GM12878 (cell line): ENCODE measurements at regions not wholly inside any gene's neighbourhood (a gene's known extent, or its start where the extent isn't known, plus 50 kb on each side); places are given as distances from the start of the nearest gene placed in this dataset.

Experiments used
- ATAC-seq: fragments of 200-7000 bp; cut with Tn5 transposase; 3 replicates; pipeline ENCODE4 v1.9.1; 2020; ENCODE audit warnings: mild to moderate bottlenecking, moderate library complexity
- BruUV-seq: library from RNA; stranded (reverse); fragments of 400-500 nt; replicated peaks from 2 replicates; lab custom pipeline; 2021; lab: Mats Ljungman, UMichigan
- CTCF ChIA-PET: fragments of 300-600 bp; sonication (Branson Sonifier 250); formaldehyde crosslinking; extraction: SDS; loops from one replicate; lab custom pipeline; 2021; ENCODE audit warnings: inconsistent platforms; lab: Yijun Ruan, JAX
- POLR2A ChIA-PET: fragments of 350-600 bp; formaldehyde crosslinking; extraction: SDS; loops from one replicate; lab custom pipeline; 2021; ENCODE audit warnings: inconsistent platforms; lab: Charles Lee
- RAD21 ChIA-PET: fragments of 300-600 bp; sonication (Branson Sonifier 250); formaldehyde crosslinking; loops from one replicate; lab custom pipeline; 2023; ENCODE audit warnings: antibody characterized with exemption; ENCODE audit not compliant: unreplicated experiment; lab: Charles Lee
- SMC1A ChIA-PET: fragments of 300-600 bp; sonication (Branson Sonifier 250); formaldehyde crosslinking; loops from one replicate; lab custom pipeline; 2023; ENCODE audit not compliant: unreplicated experiment, uncharacterized antibody; lab: Charles Lee
- DNase-seq: peaks from one replicate; pipeline ENCODE4 v3.0.0-alpha.2; 2011; ENCODE audit warnings: low read depth, low spot score
- FAIRE-seq: peaks from 3 replicates; lab custom pipeline; 2011; peaks lifted over from hg19 to GRCh38; lab: Jason Lieb, UNC
- H2AFZ ChIP-seq: 2 replicates; pipeline ENCODE4 v1.6.0; 2011; ENCODE audit warnings: low read depth, low read length, control low read depth; ENCODE audit not compliant: control insufficient read depth
- H3K27ac ChIP-seq: 2 replicates; pipeline ENCODE4 v1.5.1; 2011; ENCODE audit warnings: control low read depth; ENCODE audit not compliant: control insufficient read depth, insufficient read depth
- H3K27me3 ChIP-seq, 2 experiments: replicated peaks in 1 of 2; 2 replicates each; pipeline versions ENCODE4 v1.6.0 to v1.6.1; 2011; ENCODE audit warnings: low read length in 1 of 2; ENCODE audit not compliant: control insufficient read depth in 2 of 2, insufficient read depth in 2 of 2
- H3K36me3 ChIP-seq, 2 experiments: 2 replicates each; pipeline ENCODE4 v1.5.1; 2011; ENCODE audit warnings: low read length in 1 of 2; ENCODE audit not compliant: control insufficient read depth in 2 of 2, insufficient read depth in 2 of 2
- H3K4me1 ChIP-seq: 2 replicates; pipeline ENCODE4 v1.6.1; 2011; ENCODE audit warnings: mild to moderate bottlenecking, low read length, moderate library complexity, mixed read lengths; ENCODE audit not compliant: control insufficient read depth, insufficient read depth
- H3K4me2 ChIP-seq: 2 replicates; pipeline ENCODE4 v1.6.0; 2011; ENCODE audit warnings: control low read depth; ENCODE audit not compliant: control insufficient read depth, insufficient read depth
- H3K4me3 ChIP-seq: fragments of 200-600 bp; sonication (generic); 2 replicates; pipeline ENCODE4 v1.5.1; 2016
- H3K79me2 ChIP-seq: 2 replicates; pipeline ENCODE4 v1.6.0; 2011; ENCODE audit warnings: low read length; ENCODE audit not compliant: control insufficient read depth, insufficient read depth
- H3K9ac ChIP-seq: 2 replicates; pipeline ENCODE4 v1.8.0; 2011; ENCODE audit warnings: low read length, control low read depth, mixed read lengths; ENCODE audit not compliant: control insufficient read depth, insufficient read depth
- H3K9me3 ChIP-seq: replicated peaks from 3 replicates; pipeline ENCODE4 v1.5.1; 2011; ENCODE audit warnings: mild to moderate bottlenecking, low read length; ENCODE audit not compliant: control insufficient read depth, insufficient read depth
- H4K20me1 ChIP-seq: 2 replicates; pipeline ENCODE4 v1.6.0; 2011; ENCODE audit not compliant: control insufficient read depth, insufficient read depth
- BMI1 ChIP-seq: fragments of 450-650 bp; IDR thresholded peaks from 2 replicates; pipeline ENCODE4 v1.6.1; 2016; ENCODE audit warnings: mild to moderate bottlenecking, moderate library complexity, borderline replicate concordance
- CBFB ChIP-seq: IDR thresholded peaks from 2 replicates; pipeline ENCODE4 v1.6.1; 2016; ENCODE audit warnings: antibody characterized with exemption, low read depth
- CREB1 ChIP-seq: IDR thresholded peaks from 2 replicates; pipeline ENCODE4 v1.6.1; 2012; ENCODE audit warnings: low read depth, mild to moderate bottlenecking, inconsistent platforms
- DPF2 ChIP-seq: fragments of 450-650 bp; IDR thresholded peaks from 2 replicates; pipeline ENCODE4 v1.6.1; 2017; ENCODE audit warnings: mild to moderate bottlenecking
- ELK1 ChIP-seq: IDR thresholded peaks from 2 replicates; pipeline ENCODE4 v1.6.1; 2012; ENCODE audit warnings: low read depth, low read length, improper control_type of control experiment
- EZH2 ChIP-seq: IDR thresholded peaks from 2 replicates; pipeline ENCODE4 v1.6.1; 2012; ENCODE audit warnings: low read depth, mild to moderate bottlenecking, control low read depth, inconsistent platforms, low read length, borderline replicate concordance; ENCODE audit not compliant: control insufficient read depth
- HDAC6 ChIP-seq: fragments of 200-600 bp; sonication (generic); IDR thresholded peaks from one replicate; pipeline ENCODE4 v1.8.0; 2017; ENCODE audit warnings: antibody characterized with exemption; ENCODE audit not compliant: unreplicated experiment
- HSF1 ChIP-seq: fragments of 150-350 bp; IDR thresholded peaks from 2 replicates; pipeline ENCODE4 v1.6.1; 2014; ENCODE audit warnings: mild to moderate bottlenecking, low read depth, low read length
- MTA2 ChIP-seq: fragments of 450-650 bp; IDR thresholded peaks from 2 replicates; pipeline ENCODE4 v1.6.1; 2016; ENCODE audit warnings: low read depth, mild to moderate bottlenecking, moderate library complexity
- NFXL1 ChIP-seq: fragments of 450-650 bp; IDR thresholded peaks from 2 replicates; pipeline ENCODE4 v1.6.1; 2017; ENCODE audit warnings: antibody characterized with exemption, mild to moderate bottlenecking, borderline replicate concordance
- POLR2A ChIP-seq: IDR thresholded peaks from 2 replicates; pipeline ENCODE4 v1.6.1; 2011; ENCODE audit warnings: low read depth, mild to moderate bottlenecking, low read length
- POLR2AphosphoS2 ChIP-seq: IDR thresholded peaks from 2 replicates; pipeline ENCODE4 v1.6.1; 2011; ENCODE audit warnings: low read depth, mild to moderate bottlenecking, low read length, improper control_type of control experiment, moderate library complexity
- RCOR1 ChIP-seq: conservative IDR thresholded peaks from 2 replicates; pipeline ENCODE4 v1.6.1; 2012; ENCODE audit warnings: low read depth, low read length, improper control_type of control experiment
- RFX5 ChIP-seq: IDR thresholded peaks from 2 replicates; pipeline ENCODE4 v1.6.1; 2011; ENCODE audit warnings: low read depth, low read length, improper control_type of control experiment
- SIX5 ChIP-seq: IDR thresholded peaks from 2 replicates; pipeline ENCODE4 v1.6.1; 2011; ENCODE audit warnings: mild to moderate bottlenecking, low read depth, low read length, moderate library complexity; ENCODE audit not compliant: severe bottlenecking
- SMC3 ChIP-seq: IDR thresholded peaks from 2 replicates; pipeline ENCODE4 v1.6.1; 2011; ENCODE audit warnings: low read length, improper control_type of control experiment, borderline replicate concordance
- SP1 ChIP-seq: IDR thresholded peaks from one replicate; pipeline ENCODE4 v1.6.1; 2011; ENCODE audit warnings: low read depth, low read length
- TCF12 ChIP-seq: IDR thresholded peaks from 2 replicates; pipeline ENCODE4 v1.6.1; 2011; ENCODE audit warnings: low read depth, mild to moderate bottlenecking, low read length
- ZNF217 ChIP-seq: fragments of 450-650 bp; IDR thresholded peaks from 2 replicates; pipeline ENCODE4 v1.6.1; 2017; ENCODE audit warnings: antibody characterized with exemption, mild to moderate bottlenecking
- ZNF592 ChIP-seq: fragments of 450-650 bp; IDR thresholded peaks from 2 replicates; pipeline ENCODE4 v1.6.1; 2017; ENCODE audit warnings: mild to moderate bottlenecking, moderate library complexity
- WGBS: methylation state at CpG from one replicate; pipeline ENCODE4 v1.1.6; 2016; ENCODE audit warnings: low lambda C conversion rate; ENCODE audit not compliant: insufficient replicate concordance, insufficient coverage; ENCODE audit errors: missing lambda C conversion rate; 5-methylcytosine and 5-hydroxymethylcytosine counted together
- in situ Hi-C: fragments of 300-500 bp; cut with MboI; formaldehyde crosslinking; loops from 9 replicates; pipeline ENCODE4 v1.14.3; 2018; ENCODE audit warnings: mixed read lengths
- intact Hi-C: fragments of 100-400 bp; cut with micrococcal nuclease; formaldehyde crosslinking; loops from one replicate; pipeline ENCODE4 v1.14.2; 2022; ENCODE audit not compliant: unreplicated experiment

GRCh38 chr1:187078321-187078720 lies 249.6 kb downstream of the PLA2G4A start (continued):
- TF ChIP-seq SIX5 (no peak), RCOR1 (no peak), DPF2 (no peak), SP1 (no peak), MTA2 (no peak)
- TF ChIP-seq, all 136 proteins: peak for 0

GRCh38 chr1:187078916-187079315 lies 250.2 kb downstream of the PLA2G4A start:
- Histone ChIP-seq H3K9me3 (no peaks in the 10 kb centered on the region), H3K27ac (no peak overlapping the region), H3K27me3 (no peaks in the 10 kb centered on the region), H3K4me3 (no peak overlapping the region), H3K9ac (no peak overlapping the region), H3K4me2 (no peak overlapping the region), H3K4me1 (no peaks in the 10 kb centered on the region), H4K20me1 (no peaks in the 10 kb centered on the region), H3K36me3 (no peaks in the 10 kb centered on the region), H3K79me2 (no peaks in the 10 kb centered on the region), H2AFZ (no peak overlapping the region)
- ChIA-PET POLR2A (no interaction called here), CTCF (no interaction called here), SMC1A (interaction anchor here (1.3 kb wide), 1 partner anchor 14 kb away, joined by 3 read pairs; no protein-coding TSS in a partner anchor), RAD21 (no interaction called here)
- BruUV-seq: no TSS peak
- WGBS: 34% methylated on average over 2 of the region's 2 CpGs
- DNase-seq (no peak), ATAC-seq (no peak), FAIRE-seq (no peak)
- intact Hi-C loops (no loop called here), in situ Hi-C loops (no loop called here)
- TF ChIP-seq SMC3 (no peak), ZNF592 (no peak), NFXL1 (no peak), ELK1 (no peak), RFX5 (no peak), CBFB (no peak), BMI1 (no peak), POLR2AphosphoS2 (no peak), TCF12 (no peak), ZNF217 (no peak), HDAC6 (no peak), CREB1 (no peak), POLR2A (no peak), EZH2 (no peak), HSF1 (no peak)
